HCEC 1CT (cell line): ENCODE measurements at regions not wholly inside any gene's neighbourhood (a gene's known extent, or its start where the extent isn't known, plus 50 kb on each side); places are given as distances from the start of the nearest gene placed in this dataset.

Source experiments
- DNase-seq: peaks from one replicate; pipeline ENCODE4 v3.0.0-alpha.2; 2017

- DNase-seq = peak; percentile 23
Observed at GRCh38 chr2:188720811-188721605, 253.2 kb upstream of the COL3A1 start.

- no peak for DNase-seq
Observed at GRCh38 chr2:188721784-188722183, 252.4 kb upstream of the COL3A1 start.

- DNase-seq = peak; percentile 51
Observed at GRCh38 chr2:188725746-188726360, 248.3 kb upstream of the COL3A1 start.

- DNase-seq = no peak
Observed at GRCh38 chr2:188726626-188727247, 247.4 kb upstream of the COL3A1 start.

GRCh38 chr2:188727846-188728245 lies 246.3 kb upstream of the COL3A1 start:
- no peak for DNase-seq

- DNase-seq = no peak
Observed at GRCh38 chr2:188734691-188735090, 239.5 kb upstream of the COL3A1 start.

GRCh38 chr2:188746727-188747126 lies 227.4 kb upstream of the COL3A1 start:
- DNase-seq = peak; percentile 56

GRCh38 chr2:188751816-188752215 lies 222.4 kb upstream of the COL3A1 start:
- no peak for DNase-seq

- no peak for DNase-seq
Observed at GRCh38 chr2:188752311-188752710, 221.9 kb upstream of the COL3A1 start.

- DNase-seq = no peak
Observed at GRCh38 chr2:188762151-188762550, 212.0 kb upstream of the COL3A1 start.

GRCh38 chr2:188765522-188766470 lies 208.4 kb upstream of the COL3A1 start:
- DNase-seq = peak; percentile 55

- no peak for DNase-seq
Observed at GRCh38 chr2:188766471-188766856, 207.7 kb upstream of the COL3A1 start.

- no peak for DNase-seq
Observed at GRCh38 chr2:188767176-188767575, 207.0 kb upstream of the COL3A1 start.

- DNase-seq = no peak
Observed at GRCh38 chr2:188770296-188770695, 203.9 kb upstream of the COL3A1 start.

- DNase-seq = peak; percentile 84
Observed at GRCh38 chr2:188773075-188773474, 201.1 kb upstream of the COL3A1 start.

GRCh38 chr2:188776634-188777033 lies 197.5 kb upstream of the COL3A1 start:
- DNase-seq = peak; percentile 86

- DNase-seq = no peak
Observed at GRCh38 chr2:188784269-188784762, 189.9 kb upstream of the COL3A1 start.

GRCh38 chr2:188785061-188785460 lies 189.1 kb upstream of the COL3A1 start:
- peak; percentile 28 for DNase-seq

GRCh38 chr2:188785490-188785889 lies 188.7 kb upstream of the COL3A1 start:
- DNase-seq = peak; percentile 81

- peak; percentile 94 for DNase-seq
Observed at GRCh38 chr2:188786368-188786841, 187.8 kb upstream of the COL3A1 start.

- DNase-seq = peak; percentile 80
Observed at GRCh38 chr2:188787021-188787657, 187.0 kb upstream of the COL3A1 start.

- peak; percentile 43 for DNase-seq
Observed at GRCh38 chr2:188787658-188788240, 186.4 kb upstream of the COL3A1 start.
